Hypothalamus (tissue), 51 donors: ENCODE measurements at regions not wholly inside any gene's neighbourhood (a gene's known extent, or its start where the extent isn't known, plus 50 kb on each side); places are given as distances from the start of the nearest gene placed in this dataset.
"Not testable (repeated sequence)": the region's sequence is repeated elsewhere in the genome, so short reads cannot be mapped to it uniquely, and the experiment has no call there.

Source experiments
- DNase-seq, 51 donors: peaks; one replicate each; lab custom pipeline; 2025; lab: John Stamatoyannopoulos, UW

DNA sequence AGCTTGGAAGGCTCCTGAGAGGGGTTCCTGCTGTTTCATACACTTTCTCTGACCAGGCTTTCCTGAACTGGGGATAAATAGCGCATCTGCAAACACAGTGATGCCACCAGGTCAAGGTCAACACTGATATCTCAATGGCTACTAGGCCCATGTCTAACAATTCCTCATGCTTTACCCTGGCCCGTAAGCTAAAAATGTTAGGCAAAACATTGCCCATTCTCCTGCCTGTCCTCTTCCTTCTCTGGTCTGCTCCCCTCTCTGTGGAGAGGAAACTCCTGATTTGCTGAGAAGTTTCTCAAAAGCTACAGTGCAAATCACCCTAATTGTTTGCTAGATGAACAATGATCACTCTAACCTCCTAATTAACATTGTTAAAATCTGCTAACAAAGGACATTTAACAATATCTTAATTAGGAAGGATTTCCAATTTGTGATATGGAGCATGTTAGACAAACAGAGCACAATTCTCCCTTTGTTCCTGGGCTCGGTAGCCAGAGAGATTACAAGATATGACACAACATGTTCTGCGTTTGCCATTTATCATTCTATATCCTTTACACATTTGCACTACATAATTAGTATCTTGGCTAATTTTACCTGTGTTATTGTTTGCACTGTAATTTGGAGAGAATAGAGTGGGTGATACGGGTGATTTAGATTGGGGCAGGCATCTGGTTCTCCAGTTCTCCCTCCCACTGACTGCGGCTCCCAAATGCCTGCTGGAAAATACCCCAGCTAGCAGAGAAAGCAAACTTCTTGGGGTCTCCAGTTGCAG is 266.8 kb downstream of the CD83 start:
- no peak for DNase-seq

DNA sequence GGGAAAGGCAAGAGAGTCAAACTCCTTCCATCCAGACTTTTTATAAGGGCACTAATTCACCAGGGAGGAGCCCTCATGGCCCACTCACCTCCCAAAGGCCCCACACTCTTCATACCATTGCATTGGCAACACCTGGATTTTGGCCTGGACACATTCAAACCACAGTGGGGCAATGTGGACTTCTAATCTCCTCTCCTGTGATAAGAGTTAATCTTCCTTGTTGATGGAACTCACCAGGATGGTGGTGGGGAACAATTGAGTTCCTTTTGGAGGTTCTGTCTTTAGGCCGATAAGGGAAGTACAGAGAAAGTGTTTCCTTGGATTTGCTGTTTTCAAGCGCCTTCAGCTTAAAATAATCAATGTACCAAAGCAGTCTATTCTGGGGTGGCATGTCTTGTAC is 268.7 kb downstream of the CD83 start:
- DNase-seq, result no peak

DNA sequence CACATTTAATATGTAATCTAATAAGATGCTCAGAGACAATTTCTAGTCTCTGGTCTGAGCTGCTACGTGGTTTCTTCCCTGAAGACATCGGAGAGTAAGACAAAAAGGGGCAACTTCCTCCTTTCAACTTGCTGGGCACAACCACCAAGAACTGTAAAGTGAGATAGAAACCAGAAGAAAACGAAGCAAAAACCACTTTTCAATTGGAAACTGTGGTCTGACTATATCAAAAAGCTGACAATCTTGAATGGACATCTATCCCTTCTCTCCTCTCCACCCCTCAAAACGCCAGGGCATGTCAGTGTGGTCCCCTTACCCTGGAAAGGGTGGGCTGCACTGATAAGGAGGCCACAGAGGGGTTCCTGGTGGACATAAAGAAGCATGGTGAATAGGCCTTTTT is 269.1 kb downstream of the CD83 start:
- DNase-seq, result no peak

DNA sequence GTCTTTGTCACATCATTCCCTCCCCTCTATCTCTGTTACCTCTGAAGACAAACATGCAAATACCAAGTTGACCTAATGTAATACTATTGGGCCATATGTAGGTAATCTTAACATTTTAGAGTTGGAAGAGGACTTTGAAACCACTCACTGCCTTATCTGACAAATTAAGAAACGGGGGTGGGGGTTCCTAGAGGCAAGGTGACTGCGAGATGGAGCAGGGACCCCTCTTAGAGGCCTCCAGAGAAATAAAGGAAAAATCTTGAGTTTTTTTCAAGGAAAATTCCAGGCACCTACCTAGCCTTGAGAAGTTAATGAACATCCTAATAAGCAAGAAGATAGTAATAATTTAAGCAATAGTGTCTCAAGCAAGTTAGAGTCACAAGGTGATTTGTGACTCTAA is 270.8 kb downstream of the CD83 start:
- DNase-seq, result no peak

DNA sequence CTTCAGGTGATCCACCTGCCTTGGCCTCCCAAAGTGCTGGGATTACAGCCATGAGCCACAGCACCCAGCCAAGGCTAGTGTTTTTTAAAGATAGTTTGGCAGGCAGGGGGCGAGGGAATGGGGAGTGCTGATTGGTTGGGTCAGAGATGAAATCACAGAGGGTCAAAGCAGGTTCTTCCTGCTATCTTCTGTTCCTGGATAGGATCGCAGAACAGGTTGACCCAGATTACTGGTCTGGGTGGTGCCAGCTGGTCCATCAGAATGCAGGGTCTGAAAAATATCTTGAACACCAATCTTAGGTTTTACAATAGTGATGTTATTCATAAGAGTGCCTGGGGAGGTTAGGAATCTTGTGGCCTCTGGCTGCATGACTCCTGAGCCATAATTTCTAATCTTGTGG is 272.2 kb downstream of the CD83 start:
- not testable (repeated sequence) for DNase-seq

DNA sequence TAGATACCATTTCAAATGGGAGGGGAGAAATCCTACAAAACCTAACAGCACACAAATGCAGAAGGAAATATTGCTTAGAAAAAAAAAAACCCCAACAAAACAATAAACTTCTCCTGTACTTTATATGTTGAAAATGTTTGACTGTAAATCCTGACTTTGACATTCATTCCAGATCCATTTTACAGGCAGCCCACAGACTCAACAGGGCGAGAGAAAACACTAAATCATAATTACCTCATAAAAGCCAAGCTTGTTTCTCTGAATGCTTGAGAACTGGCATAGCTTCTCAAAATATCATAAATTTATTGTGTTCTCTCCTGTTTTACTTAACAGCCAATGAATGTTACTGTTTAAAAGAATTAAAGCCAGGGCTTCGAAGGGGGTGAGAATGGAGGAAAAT is 273.2 kb downstream of the CD83 start:
- no peak for DNase-seq

DNA sequence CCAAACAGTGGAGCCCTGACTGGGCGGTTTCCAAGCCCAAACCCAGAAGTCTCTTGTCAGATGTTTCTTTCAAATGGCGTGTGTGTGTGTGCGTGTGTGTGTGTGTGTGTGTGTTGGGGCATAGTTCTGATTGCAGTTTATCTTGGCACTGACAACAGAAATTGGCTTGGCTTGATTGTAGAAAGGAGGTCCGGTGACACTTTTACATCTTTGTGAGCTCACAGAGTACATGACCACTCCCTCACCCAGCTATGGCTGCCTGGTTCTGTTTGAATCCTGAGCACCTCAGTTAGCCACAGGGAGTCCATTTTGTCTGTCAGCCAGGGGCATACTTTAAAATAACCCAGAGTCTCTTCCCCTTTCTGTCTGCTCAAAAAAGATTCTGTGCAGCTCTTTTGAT is 276.3 kb downstream of the CD83 start:
- no peak for DNase-seq

DNA sequence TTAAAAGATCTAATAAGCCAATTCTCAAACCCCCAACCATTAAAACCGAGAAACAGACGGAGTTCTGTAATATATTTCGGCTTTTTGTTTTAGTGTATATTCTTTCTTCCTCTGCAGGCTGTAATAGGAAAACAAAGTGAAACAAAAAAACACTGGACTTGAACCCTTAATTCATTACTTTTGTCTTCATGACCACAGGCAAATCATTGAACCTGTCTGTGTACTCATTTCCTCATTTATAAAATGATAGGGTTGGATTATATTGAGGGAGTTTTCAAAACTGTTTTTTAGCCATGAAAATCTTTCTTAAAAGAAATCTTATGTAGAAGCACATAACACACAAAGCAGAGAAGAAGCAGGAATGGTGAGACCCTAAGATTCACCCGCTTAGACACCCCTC is 278.8 kb downstream of the CD83 start:
- DNase-seq, result no peak

DNA sequence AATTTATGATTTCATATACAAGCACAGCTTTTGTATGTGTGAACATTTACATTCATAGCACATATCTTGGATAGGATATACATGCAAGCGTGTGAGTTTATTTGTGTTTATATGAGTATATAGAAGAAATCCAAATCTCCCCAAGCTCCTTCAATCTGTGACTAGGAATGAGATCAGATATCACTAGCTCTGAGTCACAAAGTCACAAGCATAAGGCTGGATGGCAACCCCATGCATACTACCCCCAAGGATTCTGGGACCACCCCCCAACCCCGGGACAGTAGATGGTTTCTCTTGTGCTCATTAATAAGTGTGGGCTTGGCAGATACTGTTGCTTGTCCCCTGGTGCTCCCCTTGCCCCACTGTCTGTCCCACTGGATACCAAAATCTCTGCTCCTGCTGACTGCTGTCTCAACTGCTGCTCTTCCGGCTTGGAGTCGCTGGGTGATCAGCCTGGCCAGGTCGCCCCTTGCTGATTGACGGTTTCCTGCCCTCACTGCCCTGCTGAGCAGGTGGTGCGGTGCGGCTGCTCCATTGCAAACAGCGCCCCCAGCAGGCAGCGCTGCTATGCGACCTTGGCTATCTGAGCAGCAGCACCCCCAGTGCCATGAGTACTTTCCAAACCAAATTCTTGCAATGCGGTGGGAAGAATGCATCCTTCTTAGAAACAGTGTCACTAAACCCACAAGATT is 279.4 kb downstream of the CD83 start:
- DNase-seq, result no peak

DNA sequence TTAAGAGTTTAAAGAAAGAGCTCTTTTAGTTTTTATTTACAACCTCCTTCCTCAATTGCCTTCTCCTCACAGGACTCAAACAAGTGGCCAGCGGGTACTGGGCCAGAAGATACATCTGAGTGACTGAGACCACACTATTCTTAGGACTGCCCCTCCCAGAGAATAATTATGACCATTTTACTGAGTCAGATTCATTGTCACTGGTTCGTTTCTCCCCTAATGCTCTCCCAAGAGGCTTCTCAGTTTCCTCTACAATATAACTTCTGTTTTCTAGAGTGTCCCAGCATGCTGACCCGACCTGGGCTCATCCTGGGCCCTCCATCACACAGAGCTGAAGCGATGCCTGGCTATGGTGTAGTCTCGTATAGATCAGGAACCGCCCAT is 279.9 kb downstream of the CD83 start:
- DNase-seq, result no peak

DNA sequence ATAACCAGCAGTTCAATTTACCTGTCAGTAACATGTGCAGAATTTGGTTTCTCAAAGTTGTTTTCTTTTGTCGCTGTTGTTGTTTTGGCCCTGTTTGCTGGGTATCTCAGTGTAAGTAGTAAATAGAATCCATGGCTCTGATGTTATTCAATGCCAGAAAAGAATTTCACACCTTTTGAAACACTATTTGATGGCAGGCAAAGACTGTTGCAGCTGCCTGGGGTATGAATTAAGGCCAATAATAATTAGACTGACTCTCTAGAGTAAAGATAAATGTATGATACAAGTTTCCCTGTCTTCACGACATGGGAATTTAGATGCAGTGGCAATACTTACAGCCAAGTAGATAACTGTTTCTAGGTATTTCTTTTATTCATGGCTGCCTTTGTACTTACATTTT is 281.4 kb downstream of the CD83 start:
- DNase-seq, result no peak

DNA sequence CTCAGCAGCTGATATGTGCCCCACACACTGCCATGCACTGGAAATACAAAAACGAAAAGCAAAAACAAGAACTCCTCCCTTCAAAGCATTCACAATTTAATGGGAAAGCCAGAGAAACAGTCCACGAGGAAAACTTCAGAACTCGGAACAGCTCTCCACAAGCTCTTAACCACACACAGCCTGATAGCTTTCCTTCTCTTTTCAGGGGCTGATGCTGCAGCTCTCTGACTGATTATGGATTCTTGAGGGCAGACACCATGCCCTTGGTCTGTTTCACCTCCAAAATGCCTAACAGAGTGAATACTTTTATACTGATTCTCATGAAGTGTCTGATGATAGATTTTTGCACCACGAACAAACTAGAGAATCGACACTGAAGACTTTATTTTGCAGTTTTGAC is 282.1 kb downstream of the CD83 start:
- DNase-seq, result no peak

DNA sequence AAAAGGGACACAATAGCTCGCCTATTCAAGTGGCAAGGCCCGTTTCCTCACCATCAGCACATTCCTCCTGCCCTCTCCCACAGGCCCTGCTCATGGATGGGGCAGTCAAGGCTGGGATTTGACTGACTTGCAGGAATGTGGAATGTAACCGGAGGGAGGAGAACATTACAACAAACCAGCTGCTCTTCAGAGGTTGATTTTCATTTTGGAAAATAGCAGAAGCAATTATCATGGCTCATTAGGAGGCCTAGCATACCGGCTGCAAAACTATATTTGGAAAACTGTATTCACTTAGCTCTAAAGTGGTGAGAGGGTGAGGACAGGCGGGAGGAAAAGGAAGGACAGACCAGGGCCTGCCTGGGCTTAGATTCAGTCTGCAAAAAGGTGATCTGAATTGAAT is 283.7 kb downstream of the CD83 start:
- no peak for DNase-seq

DNA sequence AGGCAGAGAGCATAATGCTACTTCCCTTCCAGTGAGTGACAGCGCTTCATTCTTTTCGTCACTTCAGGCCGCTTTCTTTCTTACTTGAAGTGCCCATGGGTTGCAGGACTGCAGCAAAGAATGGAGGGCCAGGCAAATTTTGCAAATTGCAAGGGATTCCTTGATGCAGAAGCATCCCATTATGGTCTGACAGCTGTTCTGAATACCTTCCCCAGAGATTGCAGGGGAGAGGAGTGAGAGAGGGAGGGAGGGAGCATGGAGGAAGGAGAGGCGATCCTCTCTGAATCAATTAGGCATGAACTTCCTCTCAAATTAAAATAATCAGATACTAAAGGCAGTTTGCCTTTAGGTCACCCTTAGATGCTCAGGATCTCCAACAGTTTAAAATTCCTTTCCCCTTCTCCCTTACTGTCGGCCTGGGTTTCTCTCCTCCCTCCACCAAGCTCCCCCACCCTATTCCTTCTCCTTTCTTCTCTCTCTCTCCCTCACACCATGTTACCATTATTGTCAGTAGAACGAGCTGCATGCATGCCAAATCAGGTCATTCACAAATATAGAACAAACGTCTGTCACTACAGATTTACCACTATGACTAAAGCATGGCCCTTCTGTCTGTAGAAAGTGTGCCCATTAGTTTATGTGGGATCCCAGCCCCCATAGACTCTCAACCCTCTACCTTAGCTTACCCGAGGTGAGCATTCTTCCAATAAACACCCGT is 289.2 kb downstream of the CD83 start:
- no peak for DNase-seq

DNA sequence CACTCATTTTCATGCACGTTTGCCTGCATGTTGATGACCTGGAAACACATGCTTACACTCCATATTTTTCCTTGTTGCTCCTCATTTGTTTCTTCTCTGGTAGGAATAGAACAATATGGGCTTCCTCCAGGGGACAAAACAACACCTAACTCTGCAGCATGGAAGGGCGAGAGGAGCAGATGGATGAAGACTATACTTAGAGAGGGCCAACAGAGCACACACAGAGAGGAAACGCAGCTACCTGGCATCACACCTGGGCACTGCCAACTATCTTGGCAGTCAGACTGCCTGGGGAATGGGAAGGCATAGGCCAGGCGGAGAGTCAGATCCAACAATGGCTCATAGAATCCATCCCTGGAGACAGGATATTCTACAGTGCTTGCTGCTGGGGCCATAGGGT is 290.9 kb downstream of the CD83 start:
- DNase-seq, result no peak

DNA sequence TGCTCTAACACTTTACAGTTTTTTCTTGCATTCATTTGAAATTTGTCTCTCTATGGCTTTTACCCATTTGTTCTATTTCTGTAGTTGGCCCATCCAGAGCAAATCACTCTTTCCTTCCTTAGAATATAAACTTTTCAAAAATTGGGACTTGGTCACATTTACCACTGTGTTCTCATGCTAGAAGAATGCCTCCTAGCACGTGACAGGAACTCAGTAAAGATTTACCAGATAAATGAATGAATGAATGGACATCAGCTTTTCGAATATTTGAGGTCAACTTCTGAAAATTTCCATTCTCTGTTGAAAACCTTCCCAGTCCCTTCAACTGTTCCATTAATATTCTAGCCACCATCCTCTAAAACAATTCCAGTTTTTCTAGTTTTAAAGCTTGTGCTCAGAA is 294.5 kb downstream of the CD83 start:
- DNase-seq, result no peak

DNA sequence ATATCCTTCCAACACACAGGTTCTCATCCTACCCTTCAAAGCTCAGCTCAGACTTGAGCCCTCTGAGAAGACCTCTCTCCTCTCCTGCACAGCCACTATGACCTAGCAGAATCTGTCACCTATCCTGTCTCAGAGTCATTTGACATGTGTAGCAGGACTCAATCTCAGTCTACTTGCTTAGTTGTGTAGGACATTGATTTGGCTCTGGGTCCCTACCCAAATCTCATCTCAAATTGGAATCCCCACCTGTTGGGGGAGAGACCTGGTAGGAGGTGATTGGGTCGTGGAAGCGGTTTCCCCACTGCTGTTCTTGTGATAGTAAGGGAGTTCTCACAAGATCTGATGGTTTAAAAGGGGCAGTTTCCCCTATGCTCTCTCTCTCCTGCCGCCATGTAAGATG is 297.9 kb downstream of the CD83 start:
- no peak for DNase-seq

DNA sequence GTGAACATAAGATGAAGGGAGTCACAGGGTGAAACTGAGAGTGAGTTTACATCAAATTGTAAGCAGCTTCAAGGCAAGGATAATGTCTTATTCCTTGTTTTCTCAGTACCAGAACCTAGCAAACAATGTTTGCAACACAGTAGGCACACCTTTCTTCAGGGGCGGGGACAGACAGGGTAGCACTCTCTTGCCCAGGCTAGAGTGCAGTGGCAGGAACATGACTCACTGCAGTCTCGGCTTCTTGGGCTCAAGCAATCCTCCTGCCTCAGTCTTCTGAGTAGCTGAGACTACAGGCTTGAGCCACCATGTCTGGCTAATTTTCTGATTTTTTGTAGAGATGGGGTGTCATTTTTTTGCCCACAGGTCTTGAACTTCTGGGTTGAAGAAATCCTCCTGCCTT is 299.8 kb downstream of the CD83 start:
- DNase-seq, result no peak

DNA sequence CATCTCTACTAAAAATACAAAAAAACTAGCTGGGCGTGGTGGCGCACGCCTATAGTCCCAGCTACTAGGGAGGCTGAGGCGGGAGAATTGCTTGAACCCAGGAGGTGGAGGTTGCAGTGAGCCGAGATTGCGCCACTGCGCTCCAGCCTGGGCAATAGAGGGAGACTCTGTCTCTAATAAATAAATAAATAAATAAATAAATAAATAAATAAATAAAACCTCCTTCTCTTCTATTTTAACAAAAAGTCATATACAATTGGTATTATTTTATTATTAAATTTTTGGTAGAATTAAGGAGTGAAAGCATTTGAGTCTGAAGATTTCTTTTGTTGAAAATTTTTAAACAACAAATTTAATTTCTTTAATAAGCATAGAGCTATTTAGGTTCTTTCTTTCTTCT is 301.7 kb downstream of the CD83 start:
- DNase-seq, result not testable (repeated sequence)

DNA sequence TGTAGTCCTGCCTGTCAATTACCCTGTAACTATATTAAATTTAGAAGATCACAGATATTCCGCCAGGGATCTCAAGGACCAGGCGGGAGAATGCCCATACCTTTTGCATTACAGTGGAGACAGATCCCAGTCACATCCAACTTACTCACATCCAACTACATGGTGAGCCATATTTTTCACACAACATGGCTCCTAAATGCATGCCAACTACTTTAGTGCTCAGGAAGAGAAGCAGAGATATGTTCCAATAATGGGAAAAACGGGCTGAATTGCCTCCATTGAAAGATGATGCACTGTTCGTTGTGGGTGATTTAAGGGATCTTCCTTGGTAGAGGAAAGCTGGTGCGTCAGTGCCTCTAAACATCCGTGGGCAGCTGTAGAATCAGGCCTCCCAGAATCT is 304.5 kb downstream of the CD83 start:
- DNase-seq, result no peak

DNA sequence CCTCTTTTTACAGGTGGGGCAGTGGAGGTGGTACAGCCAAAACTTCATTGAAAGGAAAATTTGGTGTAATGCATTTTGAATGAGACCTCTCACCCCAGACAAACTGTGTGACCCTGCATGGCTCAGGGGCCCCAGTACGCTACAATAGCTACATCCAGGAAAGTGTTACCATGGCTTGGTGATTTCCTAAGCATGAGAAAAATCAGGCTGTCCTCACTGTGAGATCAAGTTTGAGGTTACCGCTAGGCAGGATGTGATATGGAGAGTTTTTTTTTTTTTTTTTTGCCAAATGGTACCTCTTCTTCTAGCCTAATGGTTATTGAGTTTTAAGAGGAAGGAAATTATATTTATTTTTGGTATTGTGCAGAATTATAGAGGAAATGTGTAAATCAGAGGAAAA is 305.3 kb downstream of the CD83 start:
- no peak for DNase-seq

DNA sequence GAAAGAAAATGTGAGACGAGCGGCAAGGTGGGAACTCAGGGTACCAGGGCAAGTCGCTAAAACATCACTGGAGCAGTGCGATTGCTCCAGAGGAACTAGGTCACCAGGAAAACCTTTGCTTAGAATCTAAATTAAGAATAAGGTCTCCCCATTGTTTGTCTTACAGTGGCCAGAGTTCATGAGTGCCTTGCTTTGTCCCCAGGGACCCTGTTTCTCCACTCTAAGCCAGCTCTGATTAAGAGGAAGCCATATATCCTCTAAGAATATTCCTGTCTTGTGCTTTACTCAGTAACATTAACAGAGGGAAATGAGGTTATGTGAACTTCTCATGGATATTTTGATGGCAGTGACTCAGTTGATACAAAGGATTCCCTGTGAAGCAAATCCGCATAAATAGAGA is 305.8 kb downstream of the CD83 start:
- no peak for DNase-seq
